PC-3 (cell line): ENCODE measurements at regions not wholly inside any gene's neighbourhood (a gene's known extent, or its start where the extent isn't known, plus 50 kb on each side); places are given as distances from the start of the nearest gene placed in this dataset.

Source experiments
- ATAC-seq: fragments of 200-7000 bp; cut with Tn5 transposase; 2 replicates; pipeline ENCODE4 v1.9.1; 2020; ENCODE audit warnings: mild to moderate bottlenecking, moderate library complexity
- BruUV-seq: library from RNA; stranded (reverse); fragments of 400-500 nt; replicated peaks from 2 replicates; lab custom pipeline; 2021; lab: Mats Ljungman, UMichigan
- CTCF ChIA-PET: fragments of 300-600 bp; sonication (Branson Sonifier 250); formaldehyde crosslinking; loops from one replicate; lab custom pipeline; 2022; ENCODE audit warnings: antibody characterized with exemption; lab: Charles Lee
- POLR2A ChIA-PET: fragments of 300-600 bp; sonication (Branson Sonifier 250); formaldehyde crosslinking; loops from one replicate; lab custom pipeline; 2022; ENCODE audit warnings: antibody characterized with exemption; ENCODE audit not compliant: unreplicated experiment; lab: Charles Lee
- DNase-seq: peaks from one replicate; pipeline ENCODE4 v3.0.0-alpha.2; 2015
- H2AFZ ChIP-seq: fragments of 300-600 bp; sonication (generic); 2 replicates; pipeline ENCODE4 v1.6.0; 2016; ENCODE audit warnings: antibody characterized with exemption, low read length
- H3F3A ChIP-seq: fragments of 300-600 bp; sonication (generic); one replicate; pipeline ENCODE4 v1.6.0; 2017; ENCODE audit warnings: antibody characterized with exemption, low read length, control low read depth, mild to moderate bottlenecking; ENCODE audit not compliant: unreplicated experiment
- H3K27ac ChIP-seq: fragments of 300-600 bp; sonication (generic); 2 replicates; pipeline ENCODE4 v1.5.1; 2016; ENCODE audit warnings: mild to moderate bottlenecking, low read length
- H3K27me3 ChIP-seq: fragments of 300-600 bp; sonication (generic); 2 replicates; pipeline ENCODE4 v1.6.1; 2016; ENCODE audit warnings: low read length, mixed read lengths
- H3K36me3 ChIP-seq: fragments of 300-600 bp; sonication (generic); 2 replicates; pipeline ENCODE4 v1.6.1; 2016; ENCODE audit warnings: low read depth, mixed run types, low read length, mixed read lengths
- H3K4me1 ChIP-seq: fragments of 300-600 bp; sonication (generic); 2 replicates; pipeline ENCODE4 v1.5.1; 2016; ENCODE audit warnings: low read length; ENCODE audit not compliant: insufficient read depth
- H3K4me2 ChIP-seq: fragments of 300-600 bp; sonication (generic); 2 replicates; pipeline ENCODE4 v1.6.0; 2016; ENCODE audit warnings: low read length
- H3K4me3 ChIP-seq: fragments of 300-600 bp; sonication (generic); 2 replicates; pipeline ENCODE4 v1.5.1; 2016; ENCODE audit warnings: mild to moderate bottlenecking, low read length, mixed read lengths
- H3K79me2 ChIP-seq: fragments of 300-600 bp; sonication (generic); 2 replicates; pipeline ENCODE4 v1.6.1; 2017; ENCODE audit warnings: low read length, mixed read lengths
- H3K9ac ChIP-seq: fragments of 300-600 bp; sonication (generic); 2 replicates; pipeline ENCODE4 v1.6.0; 2016; ENCODE audit warnings: mild to moderate bottlenecking, low read length
- H3K9me2 ChIP-seq: fragments of 300-600 bp; sonication (generic); replicated peaks from 2 replicates; pipeline ENCODE4 v1.6.1; 2016; ENCODE audit warnings: mixed run types, low read length, mixed read lengths
- H3K9me3 ChIP-seq: fragments of 300-600 bp; sonication (generic); 2 replicates; pipeline ENCODE4 v1.6.1; 2016; ENCODE audit warnings: low read length, mixed read lengths
- H4K20me1 ChIP-seq: fragments of 300-600 bp; sonication (generic); 2 replicates; pipeline ENCODE4 v1.6.1; 2016; ENCODE audit warnings: low read length, mixed read lengths
- CTCF ChIP-seq: fragments of 300-600 bp; sonication (generic); conservative IDR thresholded peaks from 2 replicates; pipeline ENCODE4 v1.5.1; 2017; ENCODE audit warnings: antibody characterized with exemption, low read depth, mild to moderate bottlenecking, low read length
- EZH2 ChIP-seq: fragments of 300-600 bp; sonication (generic); IDR thresholded peaks from one replicate; pipeline ENCODE4 v1.6.1; 2017; ENCODE audit warnings: antibody characterized with exemption, mild to moderate bottlenecking, low read length; ENCODE audit not compliant: unreplicated experiment
- EZH2phosphoT487 ChIP-seq: fragments of 300-600 bp; sonication (generic); IDR thresholded peaks from 2 replicates; pipeline ENCODE4 v1.6.1; 2018; ENCODE audit warnings: mild to moderate bottlenecking, antibody characterized with exemption, low read length, borderline replicate concordance
- intact Hi-C: fragments of 100-400 bp; cut with micrococcal nuclease; formaldehyde crosslinking; loops from 2 replicates; pipeline ENCODE4 v1.9.0; 2023

DNA sequence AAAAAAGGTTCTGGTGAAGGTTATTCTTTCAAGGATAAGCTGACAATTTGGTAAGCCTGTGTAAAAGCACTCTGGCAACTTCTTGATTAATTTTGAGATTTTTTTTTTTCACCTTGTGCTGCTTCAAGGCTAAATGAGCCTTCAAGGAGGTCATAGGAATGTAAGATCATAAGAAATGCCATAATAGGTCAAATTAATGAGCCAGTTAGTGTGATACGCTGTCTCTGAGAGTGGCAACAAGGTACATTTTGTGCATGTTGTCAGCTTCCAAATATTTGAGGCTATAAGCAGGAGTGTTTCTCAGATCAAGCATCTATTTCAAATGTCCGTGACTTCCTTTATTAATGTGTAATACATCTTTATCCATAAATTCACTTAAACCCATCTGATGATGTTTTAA, 72.3 kb upstream of the CDH6 start:
- ChIA-PET POLR2A (no interaction called here), CTCF (no interaction called here)
- H3K27ac ChIP-seq, result no peak overlapping the region
- H3K4me3 ChIP-seq, result no peak overlapping the region
- intact Hi-C loops, result no loop called here
- H3K9me2 ChIP-seq, result no peaks in the 10 kb centered on the region
- no peaks in the 10 kb centered on the region for H3F3A ChIP-seq
- no peaks in the 10 kb centered on the region for H3K36me3 ChIP-seq
- ATAC-seq (no peak), DNase-seq (no peak)
- no peaks in the 10 kb centered on the region for H3K79me2 ChIP-seq
- no peak overlapping the region for H3K4me2 ChIP-seq
- H3K4me1 ChIP-seq, result peaks cover 14% of the 10 kb centered on the region
- no peak for TF ChIP-seq EZH2phosphoT487
- no TSS peak for BruUV-seq
- no peaks in the 10 kb centered on the region for H4K20me1 ChIP-seq
- H3K9me3 ChIP-seq, result no peaks in the 10 kb centered on the region
- no peaks in the 10 kb centered on the region for H3K27me3 ChIP-seq
- H2AFZ ChIP-seq, result no peak overlapping the region
- no peak overlapping the region for H3K9ac ChIP-seq

DNA sequence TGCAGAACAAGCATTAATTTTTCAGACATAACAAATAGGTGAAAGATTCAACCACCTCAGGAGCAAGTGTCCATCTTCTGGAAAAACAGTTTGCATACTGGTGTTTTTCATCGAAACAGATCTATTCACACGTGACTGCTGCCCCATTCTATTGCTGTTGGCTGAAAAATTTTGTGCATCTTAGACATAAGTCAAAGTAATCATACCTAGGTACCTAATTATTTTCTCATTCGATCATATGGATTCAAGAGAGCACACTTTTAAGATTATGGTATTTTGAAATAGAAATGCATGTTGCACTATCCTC, 72.9 kb upstream of the CDH6 start:
- no peaks in the 10 kb centered on the region for H3K36me3 ChIP-seq
- H3K27ac ChIP-seq, result no peak overlapping the region
- H3K4me1 ChIP-seq, result peaks cover 14% of the 10 kb centered on the region
- ChIA-PET CTCF (no interaction called here), POLR2A (no interaction called here)
- H3K9me3 ChIP-seq, result no peaks in the 10 kb centered on the region
- BruUV-seq, result no TSS peak
- H3F3A ChIP-seq, result no peaks in the 10 kb centered on the region
- no peak overlapping the region for H3K4me3 ChIP-seq
- ATAC-seq, result no peak
- intact Hi-C loops, result no loop called here
- no peaks in the 10 kb centered on the region for H3K27me3 ChIP-seq
- no peaks in the 10 kb centered on the region for H3K9me2 ChIP-seq
- no peaks in the 10 kb centered on the region for H4K20me1 ChIP-seq
- TF ChIP-seq EZH2phosphoT487 (no peak), CTCF (no peak), EZH2 (no peak)
- no peaks in the 10 kb centered on the region for H3K79me2 ChIP-seq
- no peak overlapping the region for H3K9ac ChIP-seq
- DNase-seq, result no peak
- no peak overlapping the region for H2AFZ ChIP-seq
- peak overlapping the region; percentile 18; the same call in 1 of the 2 replicates for H3K4me2 ChIP-seq

DNA sequence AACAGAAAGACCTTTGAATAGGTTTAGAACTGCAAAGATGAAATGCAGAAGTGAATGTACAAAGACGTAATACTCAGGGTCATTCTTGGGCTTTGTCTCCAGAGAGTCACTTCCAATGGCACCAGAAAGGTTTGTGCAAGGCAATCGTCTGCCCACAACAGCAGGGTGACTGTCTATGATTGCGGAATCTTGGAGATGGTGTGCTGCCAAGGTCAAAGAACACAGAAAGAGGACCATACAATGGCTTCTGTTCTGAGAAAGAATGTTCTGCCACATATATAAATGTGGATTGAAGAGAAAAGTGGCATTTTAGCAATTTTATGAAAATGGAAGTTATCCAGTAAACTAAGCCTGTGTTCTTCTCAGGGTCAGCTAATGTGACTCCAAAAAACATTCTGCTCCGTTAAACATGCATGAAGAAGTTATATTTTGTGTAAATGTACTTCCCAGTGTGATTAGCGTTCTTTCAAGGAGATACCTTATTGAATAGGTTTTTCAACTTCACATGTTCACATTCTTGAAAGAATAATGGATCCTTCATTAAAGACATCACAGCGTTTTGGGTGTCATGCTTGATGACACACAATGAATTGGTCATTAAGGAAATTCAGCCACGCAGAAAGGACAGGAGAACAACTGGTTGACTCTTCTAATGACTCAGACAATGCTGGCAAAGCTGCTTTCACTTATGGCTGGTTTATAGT, 73.4 kb upstream of the CDH6 start:
- POLR2A ChIA-PET, result no interaction called here

More for the DNA sequence above, 73.4 kb upstream of the CDH6 start:
- H3K9ac ChIP-seq, result no peak overlapping the region
- BruUV-seq, result no TSS peak
- ATAC-seq, result peak; percentile 56
- intact Hi-C loops, result no loop called here
- no peaks in the 10 kb centered on the region for H4K20me1 ChIP-seq
- CTCF ChIA-PET, result no interaction called here
- no peak overlapping the region for H2AFZ ChIP-seq
- peak overlapping the region; percentile 18 for H3K4me2 ChIP-seq
- H3K27me3 ChIP-seq, result no peaks in the 10 kb centered on the region
- H3K4me3 ChIP-seq, result no peak overlapping the region
- no peaks in the 10 kb centered on the region for H3K9me3 ChIP-seq
- no peak for TF ChIP-seq EZH2
- no peak for TF ChIP-seq CTCF
- no peak for TF ChIP-seq EZH2phosphoT487
- DNase-seq, result peak; percentile 67
- H3K9me2 ChIP-seq, result no peaks in the 10 kb centered on the region
- H3K4me1 ChIP-seq, result peaks cover 14% of the 10 kb centered on the region
- no peak overlapping the region for H3K27ac ChIP-seq
- no peaks in the 10 kb centered on the region for H3K36me3 ChIP-seq
- H3F3A ChIP-seq, result no peaks in the 10 kb centered on the region
- no peaks in the 10 kb centered on the region for H3K79me2 ChIP-seq
